Smooth muscle cell (in vitro differentiated cells): ENCODE measurements at regions not wholly inside any gene's neighbourhood (a gene's known extent, or its start where the extent isn't known, plus 50 kb on each side); places are given as distances from the start of the nearest gene placed in this dataset.

ENCODE experiments used
- DNase-seq: peaks from one replicate; lab custom pipeline; 2025; ENCODE audit not compliant: unreplicated experiment; lab: John Stamatoyannopoulos, UW
- H2AFZ ChIP-seq: fragments of 200-600 bp; sonication (generic); 2 replicates; pipeline ENCODE4 v1.6.0; 2016; ENCODE audit warnings: antibody characterized with exemption, low read depth, mild to moderate bottlenecking
- H3F3A ChIP-seq: fragments of 200-600 bp; sonication (generic); 2 replicates; pipeline ENCODE4 v1.6.0; 2017; ENCODE audit warnings: antibody characterized with exemption, low read depth
- H3K27ac ChIP-seq: fragments of 200-600 bp; sonication (generic); 2 replicates; pipeline ENCODE4 v1.5.1; 2016; ENCODE audit warnings: low read depth, mild to moderate bottlenecking
- H3K27me3 ChIP-seq: fragments of 200-600 bp; sonication (generic); 2 replicates; pipeline ENCODE4 v1.6.1; 2016; ENCODE audit warnings: low read depth, mild to moderate bottlenecking
- H3K36me3 ChIP-seq: fragments of 200-600 bp; sonication (generic); 2 replicates; pipeline ENCODE4 v1.5.1; 2016; ENCODE audit warnings: low read depth
- H3K4me1 ChIP-seq: fragments of 200-600 bp; sonication (generic); 2 replicates; pipeline ENCODE4 v1.5.1; 2016; ENCODE audit warnings: low read depth
- H3K4me2 ChIP-seq: fragments of 200-600 bp; sonication (generic); 2 replicates; pipeline ENCODE4 v1.6.0; 2016; ENCODE audit warnings: mild to moderate bottlenecking
- H3K4me3 ChIP-seq: fragments of 200-600 bp; sonication (generic); 2 replicates; pipeline ENCODE4 v1.5.1; 2016; ENCODE audit warnings: mild to moderate bottlenecking
- H3K79me2 ChIP-seq: fragments of 200-600 bp; sonication (generic); 2 replicates; pipeline ENCODE4 v1.6.0; 2016; ENCODE audit warnings: low read depth, mild to moderate bottlenecking
- H3K9ac ChIP-seq: fragments of 200-600 bp; sonication (generic); 2 replicates; pipeline ENCODE4 v1.6.0; 2016; ENCODE audit warnings: low read depth
- H3K9me3 ChIP-seq: fragments of 200-600 bp; sonication (generic); replicated peaks from 2 replicates; pipeline ENCODE4 v1.5.1; 2016; ENCODE audit warnings: low read depth
- H4K20me1 ChIP-seq: fragments of 200-600 bp; sonication (generic); 2 replicates; pipeline ENCODE4 v1.6.0; 2016; ENCODE audit warnings: low read depth
- WGBS: methylation state at CpG from one replicate; pipeline ENCODE4 v1.1.7; 2016; ENCODE audit warnings: low lambda C conversion rate; 5-methylcytosine and 5-hydroxymethylcytosine counted together
- TF ChIP-seq, protein P1 (sequence below): fragments of 200-600 bp; sonication (generic); IDR thresholded peaks from 2 replicates; pipeline ENCODE4 v1.5.1; 2017; ENCODE audit warnings: borderline replicate concordance, mild to moderate bottlenecking, antibody characterized with exemption; ENCODE audit not compliant: insufficient read depth, poor library complexity, severe bottlenecking

- Histone ChIP-seq H3K4me1 (no peaks in the 10 kb centered on the region), H3K36me3 (no peaks in the 10 kb centered on the region), H3K79me2 (no peaks in the 10 kb centered on the region), H3K27ac (no peak overlapping the region), H2AFZ (no peak overlapping the region), H3K4me2 (no peak overlapping the region), H3K9me3 (no peaks in the 10 kb centered on the region), H3K9ac (no peak overlapping the region), H3K4me3 (no peak overlapping the region), H4K20me1 (no peaks in the 10 kb centered on the region), H3K27me3 (peaks cover 8% of the 10 kb centered on the region), H3F3A (no peaks in the 10 kb centered on the region)
- no peak for DNase-seq
- WGBS: 100% methylated on average over 1 of the region's 1 CpG
- TF ChIP-seq, protein P1, sequence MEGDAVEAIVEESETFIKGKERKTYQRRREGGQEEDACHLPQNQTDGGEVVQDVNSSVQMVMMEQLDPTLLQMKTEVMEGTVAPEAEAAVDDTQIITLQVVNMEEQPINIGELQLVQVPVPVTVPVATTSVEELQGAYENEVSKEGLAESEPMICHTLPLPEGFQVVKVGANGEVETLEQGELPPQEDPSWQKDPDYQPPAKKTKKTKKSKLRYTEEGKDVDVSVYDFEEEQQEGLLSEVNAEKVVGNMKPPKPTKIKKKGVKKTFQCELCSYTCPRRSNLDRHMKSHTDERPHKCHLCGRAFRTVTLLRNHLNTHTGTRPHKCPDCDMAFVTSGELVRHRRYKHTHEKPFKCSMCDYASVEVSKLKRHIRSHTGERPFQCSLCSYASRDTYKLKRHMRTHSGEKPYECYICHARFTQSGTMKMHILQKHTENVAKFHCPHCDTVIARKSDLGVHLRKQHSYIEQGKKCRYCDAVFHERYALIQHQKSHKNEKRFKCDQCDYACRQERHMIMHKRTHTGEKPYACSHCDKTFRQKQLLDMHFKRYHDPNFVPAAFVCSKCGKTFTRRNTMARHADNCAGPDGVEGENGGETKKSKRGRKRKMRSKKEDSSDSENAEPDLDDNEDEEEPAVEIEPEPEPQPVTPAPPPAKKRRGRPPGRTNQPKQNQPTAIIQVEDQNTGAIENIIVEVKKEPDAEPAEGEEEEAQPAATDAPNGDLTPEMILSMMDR: no peak
Measured at GRCh38 chr1:175842550-175842949, 99.2 kb upstream of the TNR start.

DNA sequence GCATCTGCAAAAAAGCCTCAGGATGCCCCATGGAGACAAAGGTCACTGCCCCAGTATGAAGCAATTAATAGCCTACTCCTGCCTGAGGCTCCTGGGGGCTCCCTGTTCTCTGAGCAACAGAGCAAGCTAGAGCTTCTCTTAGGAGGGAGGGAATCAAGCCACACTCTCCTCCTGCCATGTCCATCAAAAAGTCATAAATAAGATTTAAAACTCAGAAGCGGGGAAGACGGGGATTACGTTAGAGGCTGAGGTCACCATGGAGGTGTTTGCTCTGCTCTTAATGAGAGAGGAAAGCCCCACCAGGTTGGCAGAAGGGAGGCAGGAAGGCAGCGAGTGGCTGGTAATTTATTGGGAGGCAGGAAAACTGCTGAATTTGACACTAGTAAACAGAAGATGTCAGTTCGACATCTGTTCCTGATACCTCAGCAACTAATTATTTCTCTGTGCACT, 98.4 kb upstream of the TNR start:
- Histone ChIP-seq H3K36me3 (no peaks in the 10 kb centered on the region), H3K27ac (no peak overlapping the region), H3K79me2 (no peaks in the 10 kb centered on the region), H3K27me3 (peaks cover 8% of the 10 kb centered on the region), H4K20me1 (no peaks in the 10 kb centered on the region), H3K4me2 (no peak overlapping the region), H2AFZ (no peak overlapping the region), H3F3A (no peaks in the 10 kb centered on the region), H3K9me3 (no peaks in the 10 kb centered on the region), H3K4me1 (no peaks in the 10 kb centered on the region), H3K9ac (no peak overlapping the region), H3K4me3 (no peak overlapping the region)
- no peak for DNase-seq
- TF ChIP-seq, protein P1: no peak
- WGBS: 53% methylated on average over 5 of the region's 5 CpGs

DNA sequence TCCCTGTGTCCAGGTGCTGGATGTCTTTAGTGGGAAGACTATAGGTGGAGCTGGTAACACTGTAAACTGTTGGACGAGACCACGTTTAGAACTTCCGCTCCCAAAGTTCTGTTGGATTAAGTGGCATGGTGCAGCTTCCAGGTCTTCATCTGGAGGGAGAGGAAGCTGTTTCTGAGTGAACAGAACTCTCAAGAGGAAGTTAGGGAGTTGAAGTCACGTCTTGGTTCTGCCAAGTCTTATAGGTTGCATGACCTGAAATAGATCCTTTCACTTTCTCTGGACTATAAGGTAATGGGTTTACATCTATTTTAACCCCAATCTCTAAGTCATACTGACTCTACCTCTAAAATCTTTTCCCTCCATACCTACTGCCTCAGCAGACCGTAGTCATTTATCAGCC, 97.4 kb upstream of the TNR start:
- H3K27ac ChIP-seq: no peak overlapping the region
- H3K4me2 ChIP-seq: no peak overlapping the region
- no peaks in the 10 kb centered on the region for H4K20me1 ChIP-seq
- H3F3A ChIP-seq: no peaks in the 10 kb centered on the region
- no peaks in the 10 kb centered on the region for H3K4me1 ChIP-seq
- H3K9me3 ChIP-seq: no peaks in the 10 kb centered on the region
- H2AFZ ChIP-seq: no peak overlapping the region
- peaks cover 8% of the 10 kb centered on the region for H3K27me3 ChIP-seq
- H3K36me3 ChIP-seq: no peaks in the 10 kb centered on the region
- no peak for DNase-seq
- H3K9ac ChIP-seq: no peak overlapping the region
- no peak overlapping the region for H3K4me3 ChIP-seq
- TF ChIP-seq, protein P1: no peak
- 89% methylated on average over 5 of the region's 5 CpGs for WGBS
- H3K79me2 ChIP-seq: no peaks in the 10 kb centered on the region
